ENCODE measurements at regions not wholly inside any gene's neighbourhood (a gene's known extent, or its start where the extent isn't known, plus 50 kb on each side); places are given as distances from the start of the nearest gene placed in this dataset.

GRCh38 chr3:153972862-153973261, 148.3 kb upstream of the ARHGEF26 start:
- ChIA-PET CTCF (no interaction called here), POLR2A (no interaction called here)
- DNase-seq (ENCODE audit: low read depth, low spot score) (no peak), FAIRE-seq (no peak)
- intact Hi-C loops (cut with micrococcal nuclease) (loop anchor here (5.0 kb wide), 1 partner anchor 931 kb away; no protein-coding TSS in a partner anchor), dilution Hi-C loops (cut with MboI; ENCODE audit: extremely low pct_ligation_motif_present, low sequenced_read_pairs) (no loop called here)
- Histone ChIP-seq H3K9me3 (replicated peaks; ENCODE audit: control insufficient read depth, insufficient read depth, low read length) (no peaks in the 10 kb centered on the region), H3K79me2 (ENCODE audit: control insufficient read depth, insufficient read depth, low read length) (no peaks in the 10 kb centered on the region), H3K4me3 (replicated peaks in 1 of 3; ENCODE audit: insufficient read depth in 1 of 3, low read depth in 1 of 3, low read length in 3 of 3) (no peak overlapping the region), H3K4me1 (ENCODE audit: control insufficient read depth, extremely low read depth, insufficient read depth, low read length) (peaks cover 4% of the 10 kb centered on the region), H3K27me3 (ENCODE audit: control insufficient read depth in 2 of 2, insufficient read depth in 2 of 2, low read length in 2 of 2) (no peaks in the 10 kb centered on the region), H3K9ac (replicated peaks; ENCODE audit: extremely low read depth, insufficient read depth, low read length) (no peak overlapping the region), H3K36me3 (ENCODE audit: control insufficient read depth in 2 of 2, extremely low read depth in 1 of 2, insufficient read depth in 2 of 2, low read length in 2 of 2) (no peaks in the 10 kb centered on the region), H3K4me2 (ENCODE audit: insufficient read depth, low read length) (no peak overlapping the region), H3K27ac (ENCODE audit: insufficient read depth, low read depth, low read length) (no peak overlapping the region), H2AFZ (ENCODE audit: low read depth, low read length) (no peak overlapping the region), H3K9me1 (replicated peaks; ENCODE audit: control insufficient read depth, extremely low read depth, insufficient read depth, low read length) (no peaks in the 10 kb centered on the region), H4K20me1 (replicated peaks; ENCODE audit: control insufficient read depth, extremely low read depth, insufficient read depth, low read length) (no peaks in the 10 kb centered on the region)
- no TSS peak for BruUV-seq (replicated peaks)
- TF ChIP-seq JUN (IDR thresholded peaks at IDR 0.05; ENCODE audit: borderline replicate concordance, insufficient read depth, insufficient read length, low read depth), result no peak
- TF ChIP-seq EZH2 (IDR thresholded peaks at IDR 0.05; ENCODE audit: borderline replicate concordance, low read depth, low read length, severe bottlenecking), result no peak
- no peak for TF ChIP-seq POLR2A (IDR thresholded peaks at IDR 0.05; ENCODE audit: low read depth, low read length)
- TF ChIP-seq MAX (IDR thresholded peaks at IDR 0.05; ENCODE audit: insufficient read depth, insufficient read length), result no peak
- TF ChIP-seq MYC (IDR thresholded peaks at IDR 0.05; ENCODE audit: low read depth, low read length), result no peak
- TF ChIP-seq FOS (IDR thresholded peaks at IDR 0.05; ENCODE audit: borderline replicate concordance, insufficient read depth, low read length), result no peak
- no peak for TF ChIP-seq CTCF (IDR thresholded peaks at IDR 0.05; ENCODE audit: extremely low read depth in 1 of 2, insufficient read depth in 1 of 2, low read depth in 1 of 2, low read length in 2 of 2)
- no peak for TF ChIP-seq POLR2AphosphoS5 (IDR thresholded peaks at IDR 0.05; ENCODE audit: insufficient read depth, low read depth, low read length)
- TF ChIP-seq GATA2 (IDR thresholded peaks at IDR 0.05; ENCODE audit: insufficient read depth, insufficient read length, low read depth, low read length), result no peak
